ENCODE measurements at regions not wholly inside any gene's neighbourhood (a gene's known extent, or its start where the extent isn't known, plus 50 kb on each side); places are given as distances from the start of the nearest gene placed in this dataset.

DNA sequence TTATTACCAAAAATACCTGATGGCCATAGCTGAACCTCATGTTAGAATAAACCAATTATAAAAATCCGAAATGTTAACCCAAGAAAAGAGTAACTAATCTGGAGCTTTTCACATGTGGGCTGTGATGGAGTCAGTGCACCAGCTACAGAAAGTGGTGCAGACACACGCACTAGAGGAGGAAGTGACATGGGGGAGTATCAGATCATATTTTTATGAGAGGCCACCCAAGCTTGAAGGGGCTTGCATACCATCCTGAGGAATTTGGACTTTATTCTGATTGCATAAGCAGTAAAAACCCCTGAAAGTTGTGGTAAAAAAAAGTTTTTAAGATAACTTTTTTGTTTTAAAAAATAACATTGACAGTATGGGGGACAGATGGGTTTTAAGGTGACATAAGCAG lies 1148.5 kb upstream of the CELF2 start:
- DNase-seq, result no peak

- no peak for DNase-seq
Observed at GRCh38 chr10:9869606-9870176, 1148.0 kb upstream of the CELF2 start.

GRCh38 chr10:9875353-9875752 lies 1142.3 kb upstream of the CELF2 start:
- no peak for DNase-seq

- DNase-seq, result no peak
Observed at GRCh38 chr10:9877978-9878377, 1139.7 kb upstream of the CELF2 start.

- no peak for DNase-seq
Observed at GRCh38 chr10:9878383-9878782, 1139.3 kb upstream of the CELF2 start.

DNA sequence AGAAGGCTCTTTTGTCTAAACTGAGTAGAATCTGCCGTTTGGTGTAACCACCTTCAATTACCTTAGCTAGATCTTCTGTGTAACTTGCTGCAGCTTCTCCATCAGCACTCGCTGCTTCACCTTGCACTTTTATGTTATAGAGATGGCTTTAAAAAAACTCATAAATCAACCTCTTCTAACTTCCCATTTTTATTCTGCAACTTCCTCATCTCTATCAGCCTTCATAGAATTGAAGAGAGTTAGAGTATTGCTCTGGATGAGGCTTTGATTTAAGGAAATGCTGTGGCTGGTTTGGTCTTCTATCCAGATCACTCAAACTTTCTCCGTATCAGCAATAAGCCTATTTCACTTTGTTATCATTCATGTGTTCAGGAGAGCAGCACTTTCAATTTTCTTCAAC lies 1131.9 kb upstream of the CELF2 start:
- no peak for DNase-seq

- no peak for DNase-seq
Observed at GRCh38 chr10:9886772-9887171, 1130.9 kb upstream of the CELF2 start.

- no peak for DNase-seq
Observed at GRCh38 chr10:9895453-9895852, 1122.2 kb upstream of the CELF2 start.

- DNase-seq, result no peak
Observed at GRCh38 chr10:9895981-9896380, 1121.7 kb upstream of the CELF2 start.

GRCh38 chr10:9898633-9899395 lies 1118.9 kb upstream of the CELF2 start:
- no peak for DNase-seq

DNA sequence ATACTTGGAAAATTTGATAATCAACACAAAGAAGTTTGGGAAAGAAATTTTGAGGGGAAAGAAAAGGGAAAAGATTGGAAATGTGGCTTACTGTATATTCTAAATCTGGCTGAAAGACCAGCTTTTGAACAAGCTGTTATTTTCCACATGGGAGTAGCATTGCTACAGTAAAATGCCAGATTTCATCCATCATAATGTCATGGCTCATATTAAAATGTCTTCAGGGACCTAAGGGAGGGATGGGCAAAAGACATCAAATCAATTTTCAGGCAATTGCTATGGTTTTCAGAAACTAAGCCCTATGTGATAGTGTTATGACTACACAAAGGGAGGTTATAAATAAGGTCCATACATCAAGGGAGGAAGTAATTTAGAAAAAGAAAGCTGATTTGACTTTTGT lies 1116.9 kb upstream of the CELF2 start:
- DNase-seq, result no peak

GRCh38 chr10:9901971-9902370 lies 1115.7 kb upstream of the CELF2 start:
- DNase-seq, result no peak

DNA sequence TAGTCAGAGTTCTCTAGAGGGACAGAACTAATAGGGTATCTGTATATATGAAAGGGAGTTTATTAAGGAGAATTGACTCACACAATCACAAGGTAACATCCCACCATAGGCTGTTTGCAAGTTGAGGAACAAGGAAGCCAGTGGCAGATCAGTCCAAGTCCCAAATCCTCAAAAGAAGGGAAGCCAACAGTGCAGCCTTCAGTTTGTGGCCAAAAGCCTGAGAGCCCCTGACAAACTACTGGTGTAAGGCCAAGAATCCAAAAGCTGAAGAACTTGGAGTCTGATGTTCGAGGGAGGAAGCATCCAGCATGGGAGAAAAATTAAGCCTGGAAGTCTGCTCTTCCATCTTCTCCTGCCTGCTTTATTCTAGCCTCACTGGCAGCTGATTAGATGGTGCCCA lies 1107.2 kb upstream of the CELF2 start:
- DNase-seq, result no peak

DNA sequence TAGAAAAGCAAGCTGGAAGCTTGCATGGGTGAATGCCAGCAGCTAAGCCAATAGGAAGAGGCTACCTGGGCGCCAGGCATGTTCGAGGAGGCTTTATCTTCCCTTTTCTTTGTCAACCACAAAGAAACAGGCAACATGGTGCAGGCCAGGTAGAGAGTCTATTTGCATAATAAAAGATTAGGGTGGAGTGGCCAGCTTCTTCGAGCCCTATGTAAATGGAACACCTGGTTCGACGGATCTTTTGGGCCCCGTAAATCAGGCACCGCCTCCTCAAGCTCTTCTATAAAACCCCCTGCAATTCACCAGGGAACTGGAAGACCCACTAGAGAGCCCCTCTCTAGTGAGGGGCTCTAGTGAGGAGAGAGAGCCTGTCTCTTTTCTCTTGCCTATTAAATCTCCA lies 1106.2 kb upstream of the CELF2 start:
- DNase-seq, result no peak

- DNase-seq, result no peak
Observed at GRCh38 chr10:9913876-9914514, 1103.7 kb upstream of the CELF2 start.

DNA sequence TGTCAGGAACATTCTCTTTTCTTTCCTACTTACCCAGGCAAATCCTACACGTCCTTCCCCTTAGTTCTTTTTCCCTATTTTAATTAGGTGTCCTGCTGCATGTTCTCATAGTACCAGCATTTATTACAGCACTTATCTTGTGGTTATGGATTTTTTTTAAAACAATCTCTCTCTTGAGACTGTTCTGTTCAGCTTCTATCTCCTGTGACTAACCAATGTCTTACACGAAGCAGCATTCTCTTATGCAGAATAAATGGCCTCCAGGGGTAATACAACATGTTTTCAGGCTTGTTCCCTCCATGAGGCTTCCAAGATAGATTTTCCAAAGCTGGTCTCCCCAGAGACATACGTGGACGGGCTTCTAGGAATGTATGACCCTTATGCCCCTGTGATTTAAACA lies 1096.1 kb upstream of the CELF2 start:
- DNase-seq, result no peak

- DNase-seq, result peak in 2 of 51 donors; percentile 23 to 32
Observed at GRCh38 chr10:9922126-9922870, 1095.4 kb upstream of the CELF2 start.

DNA sequence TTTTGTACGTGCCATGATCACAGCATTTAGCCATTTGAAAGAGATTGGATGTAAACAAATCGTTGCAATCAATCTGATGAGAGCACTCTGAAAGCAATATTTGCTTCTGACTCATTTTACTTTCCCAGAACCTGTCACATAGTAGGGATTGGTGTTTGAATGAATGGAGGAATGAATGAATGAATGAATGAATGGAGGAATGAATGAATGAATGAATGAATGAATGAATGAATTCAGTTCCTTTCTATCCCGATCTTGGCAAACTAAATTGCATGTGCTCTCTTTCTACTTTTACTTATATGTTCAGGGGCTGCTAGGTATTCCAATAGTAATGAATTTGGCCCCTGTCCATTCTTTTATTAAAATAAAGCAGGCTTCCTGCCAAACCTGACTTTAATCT lies 1091.7 kb upstream of the CELF2 start:
- DNase-seq, result no peak

DNA sequence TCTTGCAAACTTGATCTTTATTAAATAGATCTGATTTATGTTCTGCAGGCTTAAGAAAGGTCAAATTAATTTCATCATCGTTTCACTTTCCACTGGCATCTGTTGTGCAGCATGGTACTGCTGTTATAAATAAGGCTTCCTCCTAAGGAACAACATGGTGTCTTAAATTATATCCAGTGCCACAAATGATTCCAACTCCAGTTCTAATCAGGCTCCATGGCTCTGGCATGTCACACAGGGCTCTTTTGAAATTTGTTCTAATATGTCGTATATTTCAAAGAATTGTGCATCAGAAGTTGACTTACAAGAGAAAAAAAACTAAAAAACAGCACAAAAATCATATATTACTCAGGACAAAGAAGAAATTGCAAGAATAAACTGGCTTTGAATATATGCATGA lies 1090.8 kb upstream of the CELF2 start:
- DNase-seq, result no peak

DNA sequence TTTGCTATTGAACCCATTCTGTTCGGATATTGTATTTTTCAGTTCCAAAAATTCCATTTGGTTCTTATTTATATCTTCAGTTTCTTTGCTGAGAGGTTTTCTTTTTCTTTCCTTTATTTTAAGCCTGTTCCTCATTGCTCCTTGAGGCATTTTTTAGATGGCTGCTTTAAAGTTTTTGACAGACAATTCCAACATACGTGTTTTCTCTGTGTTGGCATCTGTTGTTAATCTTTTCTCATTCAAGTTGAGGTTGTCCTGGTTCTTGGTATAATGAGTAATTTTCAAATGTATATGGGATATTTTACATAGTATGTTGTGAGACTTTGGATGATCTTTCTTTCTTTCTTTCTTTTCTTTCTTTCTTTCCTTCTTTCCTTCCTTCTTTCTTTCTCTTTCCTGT lies 1078.0 kb upstream of the CELF2 start:
- no peak for DNase-seq

DNA sequence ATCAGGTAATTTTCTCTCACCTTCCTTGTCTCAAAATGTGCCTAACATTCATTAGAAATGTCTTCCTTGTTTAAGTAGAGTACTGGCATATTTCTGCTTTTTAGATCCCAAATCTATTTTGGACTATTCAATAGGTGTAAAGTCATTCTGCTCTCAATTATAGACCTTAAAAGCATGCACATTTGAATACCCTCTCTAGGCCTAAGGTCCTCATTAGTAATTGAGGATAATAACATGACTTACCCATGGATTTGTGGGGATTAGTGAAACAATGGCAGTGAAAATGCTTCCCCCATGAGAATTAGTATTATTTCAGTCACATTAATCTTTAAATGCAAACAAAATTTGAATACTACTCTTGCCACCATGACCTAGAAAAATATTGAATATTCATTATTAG lies 1073.0 kb upstream of the CELF2 start:
- DNase-seq, result no peak

DNA sequence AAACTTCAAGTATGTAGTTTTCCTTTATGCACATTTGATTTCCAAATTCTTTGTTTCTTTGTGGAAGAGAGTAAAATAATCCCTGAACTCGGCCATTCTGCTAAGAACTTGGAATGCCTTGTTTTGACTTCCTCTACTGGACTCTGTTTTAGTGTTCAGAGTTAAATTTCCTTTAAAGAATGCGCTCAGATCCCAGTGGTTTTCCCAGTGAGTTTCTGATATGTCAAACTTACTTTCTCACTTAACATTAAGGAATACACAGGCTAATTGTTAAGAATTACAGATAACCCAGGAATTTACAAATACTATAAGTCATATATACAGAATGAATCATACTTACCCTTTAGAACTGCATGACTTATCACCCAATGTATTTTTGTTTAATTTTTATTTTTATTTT lies 1067.6 kb upstream of the CELF2 start:
- DNase-seq, result no peak
